Keratinocyte (primary cell): ENCODE measurements at regions not wholly inside any gene's neighbourhood (a gene's known extent, or its start where the extent isn't known, plus 50 kb on each side); places are given as distances from the start of the nearest gene placed in this dataset.

Experiments used
- DNase-seq: peaks from one replicate; pipeline ENCODE4 v3.0.0-alpha.2; 2011; ENCODE audit warnings: low read depth, missing footprints, low spot score
- FAIRE-seq: peaks from 2 replicates; lab custom pipeline; 2011; peaks lifted over from hg19 to GRCh38; lab: Jason Lieb, UNC
- H2AFZ ChIP-seq: 2 replicates; pipeline ENCODE4 v1.6.0; 2012; ENCODE audit warnings: low read length, control low read depth, inconsistent platforms; ENCODE audit not compliant: control insufficient read depth
- H3K27ac ChIP-seq: 2 replicates; pipeline ENCODE4 v1.5.1; 2011; ENCODE audit warnings: low read length; ENCODE audit not compliant: control insufficient read depth, insufficient read depth
- H3K27me3 ChIP-seq: 3 replicates; pipeline ENCODE4 v1.6.0; 2011; ENCODE audit warnings: low read length; ENCODE audit not compliant: control insufficient read depth, insufficient read depth; ENCODE audit errors: extremely low read depth
- H3K36me3 ChIP-seq, 2 experiments: 2 replicates in 1 of 2; 3 replicates in 1 of 2; pipeline ENCODE4 v1.5.1; 2011; ENCODE audit warnings: low read length in 2 of 2, mild to moderate bottlenecking in 1 of 2; ENCODE audit not compliant: control insufficient read depth in 2 of 2, insufficient read depth in 2 of 2; ENCODE audit errors: extremely low read depth in 1 of 2
- H3K4me1 ChIP-seq: 3 replicates; pipeline ENCODE4 v1.5.1; 2011; ENCODE audit warnings: low read length; ENCODE audit not compliant: control insufficient read depth, insufficient read depth; ENCODE audit errors: extremely low read depth
- H3K4me2 ChIP-seq: 3 replicates; pipeline ENCODE4 v1.6.0; 2011; ENCODE audit warnings: low read depth, low read length; ENCODE audit not compliant: control insufficient read depth, insufficient read depth; ENCODE audit errors: extremely low read depth
- H3K4me3 ChIP-seq, 3 experiments: fragments of 200-600 bp in 1 of 3; sonication (generic) in 1 of 3; 2 replicates in 2 of 3; 3 replicates in 1 of 3; pipeline ENCODE4 v1.5.1; 2011 to 2016; ENCODE audit warnings: low read length in 3 of 3, mild to moderate bottlenecking in 3 of 3, control low read depth in 2 of 3, inconsistent platforms in 1 of 3, low read depth in 1 of 3, mixed read lengths in 1 of 3, mixed run types in 1 of 3, moderate library complexity in 1 of 3; ENCODE audit not compliant: control insufficient read depth in 2 of 3, insufficient read depth in 2 of 3; ENCODE audit errors: extremely low read depth in 1 of 3
- H3K79me2 ChIP-seq: 2 replicates; pipeline ENCODE4 v1.6.0; 2012; ENCODE audit warnings: low read length; ENCODE audit not compliant: control insufficient read depth, insufficient read depth
- H3K9ac ChIP-seq: 3 replicates; pipeline ENCODE4 v1.6.0; 2011; ENCODE audit warnings: low read length; ENCODE audit not compliant: control insufficient read depth, insufficient read depth; ENCODE audit errors: extremely low read depth
- H3K9me1 ChIP-seq: 3 replicates; pipeline ENCODE4 v1.6.0; 2011; ENCODE audit warnings: low read length; ENCODE audit not compliant: control insufficient read depth, insufficient read depth; ENCODE audit errors: extremely low read depth
- H3K9me3 ChIP-seq: 2 replicates; pipeline ENCODE4 v1.5.1; 2012; ENCODE audit warnings: low read depth, low read length; ENCODE audit not compliant: control insufficient read depth
- H4K20me1 ChIP-seq: 3 replicates; pipeline ENCODE4 v1.6.0; 2011; ENCODE audit warnings: low read length; ENCODE audit not compliant: control insufficient read depth, insufficient read depth; ENCODE audit errors: extremely low read depth
- EZH2 ChIP-seq: IDR thresholded peaks from one replicate; pipeline ENCODE4 v1.6.1; 2012; ENCODE audit warnings: inconsistent platforms, mild to moderate bottlenecking, low read length, moderate library complexity
- dilution Hi-C: fragments of 300-500 bp; cut with MboI; formaldehyde crosslinking; loops from one replicate; pipeline ENCODE4 v1.7.0; 2020; ENCODE audit warnings: low sequenced_read_pairs; ENCODE audit not compliant: extremely low pct_ligation_motif_present
- TF ChIP-seq, protein P1 (sequence below), 3 experiments: IDR thresholded peaks in 1 of 3; conservative IDR thresholded peaks in 1 of 3; optimal IDR thresholded peaks in 1 of 3; 2 replicates in 2 of 3; 3 replicates in 1 of 3; pipeline versions ENCODE3 to v1.5.1; 2011; ENCODE audit warnings: low read length in 3 of 3, mild to moderate bottlenecking in 3 of 3, moderate library complexity in 2 of 3, control low read depth in 1 of 3, inconsistent platforms in 1 of 3; ENCODE audit not compliant: insufficient read depth in 2 of 3; ENCODE audit errors: extremely low read depth in 1 of 3

DNA sequence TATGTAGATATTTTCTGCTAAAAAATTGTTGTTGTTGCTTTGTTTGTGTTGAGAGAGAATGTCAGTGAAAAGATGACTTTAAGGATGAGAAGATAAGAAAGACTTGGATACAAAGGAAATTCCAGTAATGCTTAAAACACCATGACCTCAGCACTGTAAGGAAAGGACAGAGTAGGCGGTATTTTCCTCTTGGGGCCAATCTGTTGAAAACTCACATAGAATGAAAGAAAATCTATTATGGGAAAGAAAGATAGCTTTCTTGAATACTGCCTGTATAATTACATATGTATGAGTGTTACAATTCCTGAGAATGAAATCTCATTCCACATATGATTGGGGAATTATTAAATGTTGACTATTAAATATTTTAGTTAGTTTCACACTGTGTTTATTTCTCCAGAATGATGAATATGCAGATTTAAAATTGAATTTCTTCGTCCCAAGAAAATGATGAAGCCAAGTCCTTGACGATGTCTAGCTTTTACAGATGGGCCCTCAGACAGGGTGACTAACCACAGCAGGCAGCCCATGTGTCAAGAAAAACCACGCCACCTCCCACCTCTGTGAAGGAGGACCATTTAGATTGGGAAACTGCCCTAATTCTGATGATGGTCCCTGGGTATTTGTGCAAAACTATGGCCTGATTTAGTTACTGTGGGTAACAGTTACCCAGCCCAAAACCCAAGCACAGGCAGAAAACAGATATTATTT is 49.7 kb upstream of the LMO4 start:
- H3K9me1 ChIP-seq, result no peaks in the 10 kb centered on the region
- TF ChIP-seq, protein P1, sequence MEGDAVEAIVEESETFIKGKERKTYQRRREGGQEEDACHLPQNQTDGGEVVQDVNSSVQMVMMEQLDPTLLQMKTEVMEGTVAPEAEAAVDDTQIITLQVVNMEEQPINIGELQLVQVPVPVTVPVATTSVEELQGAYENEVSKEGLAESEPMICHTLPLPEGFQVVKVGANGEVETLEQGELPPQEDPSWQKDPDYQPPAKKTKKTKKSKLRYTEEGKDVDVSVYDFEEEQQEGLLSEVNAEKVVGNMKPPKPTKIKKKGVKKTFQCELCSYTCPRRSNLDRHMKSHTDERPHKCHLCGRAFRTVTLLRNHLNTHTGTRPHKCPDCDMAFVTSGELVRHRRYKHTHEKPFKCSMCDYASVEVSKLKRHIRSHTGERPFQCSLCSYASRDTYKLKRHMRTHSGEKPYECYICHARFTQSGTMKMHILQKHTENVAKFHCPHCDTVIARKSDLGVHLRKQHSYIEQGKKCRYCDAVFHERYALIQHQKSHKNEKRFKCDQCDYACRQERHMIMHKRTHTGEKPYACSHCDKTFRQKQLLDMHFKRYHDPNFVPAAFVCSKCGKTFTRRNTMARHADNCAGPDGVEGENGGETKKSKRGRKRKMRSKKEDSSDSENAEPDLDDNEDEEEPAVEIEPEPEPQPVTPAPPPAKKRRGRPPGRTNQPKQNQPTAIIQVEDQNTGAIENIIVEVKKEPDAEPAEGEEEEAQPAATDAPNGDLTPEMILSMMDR (optimal IDR thresholded peaks at IDR 0.05 in 1 of 3, IDR thresholded peaks at IDR 0.05 in 1 of 3, conservative IDR thresholded peaks at IDR 0.05 in 1 of 3; ENCODE audit: extremely low read depth in 1 of 3, insufficient read depth in 2 of 3, low read length in 3 of 3), result no peak
- no peak for TF ChIP-seq EZH2
- H4K20me1 ChIP-seq, result no peaks in the 10 kb centered on the region
- H3K9ac ChIP-seq, result no peak overlapping the region
- H3K4me1 ChIP-seq, result peaks cover 3% of the 10 kb centered on the region
- DNase-seq, result no peak
- no peak for FAIRE-seq
- no peak overlapping the region for H3K27ac ChIP-seq
- no peaks in the 10 kb centered on the region for H3K36me3 ChIP-seq
- H3K9me3 ChIP-seq, result no peaks in the 10 kb centered on the region
- no peak overlapping the region for H3K4me2 ChIP-seq
- no peaks in the 10 kb centered on the region for H3K79me2 ChIP-seq
- H3K27me3 ChIP-seq, result no peaks in the 10 kb centered on the region
- no peak overlapping the region for H3K4me3 ChIP-seq
- H2AFZ ChIP-seq, result no peak overlapping the region
- dilution Hi-C loops, result no loop called here
